Islet of Langerhans (tissue), 1 donor: ENCODE measurements at regions not wholly inside any gene's neighbourhood (a gene's known extent, or its start where the extent isn't known, plus 50 kb on each side); places are given as distances from the start of the nearest gene placed in this dataset.
"Not testable (repeated sequence)": the region's sequence is repeated elsewhere in the genome, so short reads cannot be mapped to it uniquely, and the experiment has no call there.

ENCODE experiments used
- FAIRE-seq: peaks from one replicate; lab custom pipeline; 2011; peaks lifted over from hg19 to GRCh38; lab: Jason Lieb, UNC

DNA sequence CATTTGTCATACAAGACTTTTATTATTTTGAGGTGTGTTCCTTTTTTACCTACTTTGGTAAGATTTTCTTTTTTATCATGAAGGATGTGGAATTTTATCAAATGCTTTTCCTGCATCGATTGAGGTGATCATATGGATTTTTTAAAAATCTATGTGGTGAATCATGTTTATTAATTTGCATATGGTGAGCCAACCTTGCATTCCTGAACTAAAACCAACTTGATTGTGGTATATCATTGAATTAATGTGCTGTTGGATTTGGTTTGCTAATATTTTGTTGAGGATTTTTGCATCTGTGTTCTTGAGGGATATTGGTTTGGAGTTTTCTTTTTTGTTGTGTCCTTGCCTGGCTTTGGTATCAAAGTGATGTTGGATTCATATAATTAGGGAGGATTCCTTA is 848.1 kb upstream of the EYS start:
- FAIRE-seq, result no peak

DNA sequence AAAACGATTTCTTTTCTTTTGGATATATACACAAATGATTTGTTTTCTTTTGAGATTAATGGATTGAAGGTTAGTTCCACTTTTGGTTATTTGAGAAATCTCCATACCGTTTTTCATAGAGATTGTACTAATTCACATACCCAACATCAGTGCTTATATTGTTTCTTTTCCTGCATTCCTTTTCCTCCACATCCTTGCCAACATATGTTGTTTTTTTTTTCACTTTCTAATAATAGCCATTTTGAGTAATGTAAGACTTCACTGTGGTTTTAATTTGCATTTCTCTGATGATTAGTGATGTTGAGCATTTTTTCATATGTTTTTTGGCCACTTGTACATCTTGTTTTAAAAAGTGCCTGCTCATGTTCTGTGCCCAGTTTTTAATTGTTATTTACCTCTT is 846.4 kb upstream of the EYS start:
- no peak for FAIRE-seq

DNA sequence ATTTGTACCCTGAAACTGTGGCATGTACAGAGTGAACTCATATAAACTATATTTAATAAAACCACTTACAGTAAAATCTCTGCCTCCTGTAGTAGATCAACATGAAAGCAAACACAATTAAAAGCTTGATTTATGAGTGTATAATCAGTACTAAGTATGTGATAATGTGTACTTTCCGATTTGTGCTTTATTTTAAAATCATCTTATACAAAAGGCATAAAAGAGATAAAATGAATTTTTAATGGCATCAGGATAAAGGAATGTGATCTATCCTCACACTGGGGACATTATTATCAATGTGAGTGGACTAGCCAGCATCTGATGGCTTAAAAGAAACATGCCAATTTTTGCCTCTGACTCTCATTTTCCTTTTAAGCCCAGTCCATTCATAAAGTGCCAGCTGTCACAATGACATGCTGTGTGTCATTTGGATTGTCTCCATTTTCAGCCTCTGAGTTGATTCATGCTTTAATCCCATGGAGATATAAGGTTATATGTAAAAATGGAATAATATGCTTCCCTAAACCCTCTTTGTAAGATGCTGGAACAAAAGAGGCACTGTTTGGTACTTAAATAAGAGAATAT is 831.6 kb upstream of the EYS start:
- FAIRE-seq, result no peak

DNA sequence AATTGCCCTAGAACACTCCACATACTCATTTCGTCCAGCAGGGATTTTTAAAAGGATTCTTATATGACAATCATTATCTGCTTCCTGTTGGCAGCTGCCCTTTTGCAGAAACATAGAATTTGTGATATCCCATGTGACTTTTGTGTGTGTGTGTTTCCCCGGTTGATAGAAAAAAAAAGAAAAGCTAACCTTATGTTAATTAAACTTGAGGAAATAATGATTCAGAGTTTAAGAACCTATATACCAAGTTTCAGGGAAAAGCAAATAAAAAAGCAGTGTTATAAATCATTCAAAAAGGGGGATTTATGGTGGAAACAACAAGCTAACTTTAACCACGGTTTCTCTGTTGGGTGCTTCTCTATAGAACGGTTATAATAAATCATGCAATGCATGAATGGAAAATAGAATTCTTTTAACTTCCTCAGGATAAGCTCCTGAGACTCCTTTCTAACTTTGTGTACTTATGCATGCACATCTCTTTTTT is 826.9 kb upstream of the EYS start:
- FAIRE-seq, result no peak

DNA sequence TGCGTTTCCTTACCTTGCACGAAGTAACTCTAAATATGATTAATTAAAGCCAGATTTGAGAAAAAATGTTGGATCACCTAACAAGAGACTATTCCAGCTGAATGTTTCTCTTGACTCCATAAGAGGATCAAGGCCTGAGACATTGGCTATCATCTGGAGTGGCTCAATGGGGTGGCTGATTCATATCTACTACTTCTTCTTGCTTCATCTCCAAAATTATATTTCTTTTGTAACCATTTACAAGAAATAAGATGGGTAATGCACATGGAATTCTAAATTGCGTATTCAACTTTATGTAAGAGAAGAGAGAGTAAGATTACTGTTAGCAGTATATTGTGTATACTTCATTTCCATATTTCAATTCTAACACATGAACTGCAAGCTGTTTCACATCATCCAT is 819.0 kb upstream of the EYS start:
- no peak for FAIRE-seq

DNA sequence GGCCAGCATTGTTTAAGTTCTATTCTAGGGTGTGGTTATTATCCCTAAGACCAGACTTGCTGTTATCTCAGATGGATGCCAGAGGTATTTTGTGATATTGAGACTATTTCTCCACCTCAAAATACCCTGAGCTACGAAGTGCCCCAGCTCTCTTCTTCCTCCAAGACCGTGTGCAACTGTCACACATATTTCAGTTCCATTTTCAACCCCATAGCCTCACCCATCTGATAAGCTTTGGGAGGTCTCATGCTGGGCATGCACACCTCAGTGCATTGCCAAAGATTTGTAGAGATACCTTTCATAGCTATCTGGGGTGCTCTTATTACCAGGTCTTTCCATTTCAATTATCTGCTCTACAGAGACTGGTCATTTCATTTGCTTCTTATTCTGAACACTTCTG is 815.8 kb upstream of the EYS start:
- FAIRE-seq, result no peak

DNA sequence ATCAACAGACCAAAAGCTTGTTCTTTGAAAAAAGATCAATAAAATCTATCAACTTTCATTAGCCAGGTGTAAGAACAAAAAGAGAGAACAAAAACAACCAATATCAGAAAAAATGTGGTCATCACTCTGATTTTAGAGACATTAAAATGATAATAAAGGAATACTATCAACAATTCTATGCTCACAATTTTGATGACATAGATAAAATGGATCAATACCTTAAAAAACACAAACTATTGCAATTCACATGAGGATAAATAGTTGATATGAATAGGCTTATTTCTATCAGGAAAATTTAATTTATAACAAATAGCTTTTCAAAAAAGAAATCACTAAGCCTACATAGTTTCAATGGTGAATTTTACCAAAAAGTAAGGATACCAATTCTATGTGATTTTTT is 809.4 kb upstream of the EYS start:
- FAIRE-seq, result no peak

DNA sequence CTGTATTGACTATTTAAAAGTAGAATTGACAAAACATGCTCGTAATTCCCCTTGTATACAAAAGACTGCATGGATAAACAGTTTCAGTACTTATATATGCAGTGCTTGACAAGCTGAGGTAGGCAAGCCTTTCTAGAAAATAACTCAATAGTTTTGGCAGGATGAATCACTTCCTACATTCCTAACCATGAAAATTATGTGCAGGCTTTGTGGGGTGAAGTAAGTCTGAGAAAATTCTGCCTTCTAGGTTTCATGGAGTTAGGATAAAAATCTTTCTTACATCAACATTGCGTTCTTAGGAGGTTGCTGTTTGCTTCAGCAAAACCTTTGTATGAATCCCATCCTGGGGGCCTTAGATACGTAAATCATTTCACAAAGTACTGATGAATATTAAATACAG is 801.4 kb upstream of the EYS start:
- FAIRE-seq, result no peak

DNA sequence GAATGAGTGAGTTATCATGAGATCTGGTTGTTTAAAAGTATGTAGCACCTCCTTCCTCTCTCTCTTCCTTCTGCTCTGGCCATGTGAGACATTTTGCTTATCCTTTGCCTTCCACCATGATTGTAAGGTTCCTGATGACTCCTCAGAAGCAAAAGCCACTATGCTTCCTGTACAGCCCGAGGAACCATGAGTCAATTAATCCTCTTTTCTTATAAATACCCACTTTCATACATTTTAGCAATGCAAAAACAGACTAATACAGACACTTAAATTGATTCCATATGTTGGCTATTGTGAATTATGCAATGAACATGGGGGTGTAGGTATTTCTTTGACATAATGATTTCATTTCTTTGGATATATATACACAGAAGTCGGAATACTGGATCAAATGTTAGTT is 792.8 kb upstream of the EYS start:
- no peak for FAIRE-seq

DNA sequence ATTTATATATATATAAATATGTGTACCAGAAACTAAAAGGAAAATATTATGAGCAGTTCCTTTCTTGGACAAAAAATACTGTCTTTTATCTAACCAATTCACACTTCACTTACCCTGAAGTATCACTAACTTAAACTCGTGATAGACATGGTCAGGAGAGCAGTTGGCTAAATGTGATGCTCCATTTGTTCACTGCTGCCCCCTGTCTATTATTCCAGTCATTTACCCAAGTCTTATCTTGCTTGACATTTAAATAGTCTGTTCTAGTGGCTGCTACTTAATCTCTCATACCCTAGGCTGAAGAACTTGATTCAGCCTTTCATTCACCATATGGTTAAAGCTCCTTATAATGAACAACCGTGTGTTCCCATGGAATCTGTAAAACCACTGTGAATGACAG is 789.6 kb upstream of the EYS start:
- no peak for FAIRE-seq

DNA sequence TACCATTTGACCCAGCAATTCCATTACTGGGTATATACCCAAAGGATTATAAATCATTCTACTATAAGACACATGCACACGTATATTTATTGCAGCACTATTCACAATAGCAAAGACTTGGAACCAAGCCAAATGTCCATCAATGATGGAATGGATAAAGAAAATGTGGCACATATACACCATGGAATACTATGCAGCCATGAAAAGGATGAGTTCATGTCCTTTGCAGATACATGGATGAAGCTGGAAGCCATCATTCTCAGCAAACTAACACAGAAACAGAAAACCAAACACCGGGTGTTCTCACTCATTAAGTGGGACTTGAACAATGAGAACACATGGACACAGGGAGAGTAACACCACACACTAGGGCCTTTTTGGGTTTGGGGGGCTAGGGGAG is 787.6 kb upstream of the EYS start:
- FAIRE-seq, result not testable (repeated sequence)

DNA sequence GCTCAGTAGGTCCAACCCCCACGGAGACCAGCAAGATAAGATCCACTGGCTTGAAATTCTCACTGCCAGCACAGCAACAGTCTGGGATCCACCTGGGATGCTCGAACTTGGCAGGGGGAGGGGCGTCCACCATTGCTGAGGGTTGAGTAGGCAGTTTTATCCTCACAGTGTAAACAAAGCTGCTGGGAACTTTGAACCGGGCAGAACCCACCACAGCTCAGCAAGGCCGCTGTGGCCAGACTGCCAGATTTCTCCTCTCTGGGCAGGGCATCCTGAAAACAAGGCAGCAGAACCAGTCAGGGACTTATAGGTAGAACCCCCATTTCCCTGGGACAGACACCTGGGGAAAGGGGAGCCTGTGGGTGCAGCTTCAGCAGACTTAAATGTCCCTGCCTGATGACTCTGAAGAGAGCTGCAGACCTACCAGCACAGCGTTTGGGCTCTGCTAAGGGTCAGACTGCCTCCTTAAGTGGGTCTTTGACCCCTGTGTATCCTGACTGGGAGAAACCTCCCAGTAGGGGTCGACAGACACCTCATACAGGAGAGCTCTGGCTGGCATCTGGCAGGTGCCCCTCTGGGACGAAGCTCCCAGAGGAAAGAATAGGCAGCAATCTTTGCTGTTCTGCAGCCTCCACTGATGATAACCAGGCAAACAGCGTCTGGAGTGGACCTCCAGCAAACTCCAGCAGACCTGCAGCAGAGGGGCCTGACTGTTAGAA is 782.4 kb upstream of the EYS start:
- no peak for FAIRE-seq

DNA sequence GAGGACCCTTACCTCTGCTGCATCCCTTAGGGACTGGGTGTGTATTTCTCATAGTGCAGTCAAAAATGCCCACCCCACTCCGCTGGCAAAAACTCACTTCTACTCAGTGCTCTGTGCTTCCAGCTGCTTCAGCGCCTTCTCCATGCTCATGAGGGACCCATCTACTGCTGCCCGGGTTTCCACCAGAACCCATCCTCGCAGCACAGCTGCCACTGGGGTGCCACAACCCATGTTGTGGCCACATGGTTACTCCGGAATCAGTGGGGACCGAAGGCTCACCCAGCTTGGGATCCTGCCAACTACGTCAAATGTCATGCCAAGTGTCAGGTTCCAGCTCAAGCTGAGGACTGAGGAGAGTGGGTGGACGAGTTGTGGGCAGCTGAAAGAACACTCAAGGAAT is 774.2 kb upstream of the EYS start:
- FAIRE-seq, result no peak

DNA sequence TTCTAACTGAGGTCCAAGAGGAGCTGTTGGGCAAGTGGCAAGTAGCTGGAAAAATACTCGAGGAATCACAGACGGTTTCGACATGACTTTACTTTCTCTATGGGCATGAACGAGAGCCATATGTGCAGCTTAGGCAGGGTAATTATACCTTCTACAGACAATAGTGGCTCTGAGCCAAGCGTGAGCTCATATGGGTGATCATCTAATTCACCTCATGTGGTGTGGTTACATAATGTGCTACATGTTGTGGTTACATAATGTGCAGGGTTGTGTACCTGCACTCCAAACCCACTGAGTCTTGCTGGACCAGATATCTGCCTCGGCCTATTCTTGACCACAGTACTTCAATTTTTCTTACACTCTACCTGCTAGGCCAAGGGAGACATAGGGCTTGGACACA is 771.7 kb upstream of the EYS start:
- FAIRE-seq, result no peak

DNA sequence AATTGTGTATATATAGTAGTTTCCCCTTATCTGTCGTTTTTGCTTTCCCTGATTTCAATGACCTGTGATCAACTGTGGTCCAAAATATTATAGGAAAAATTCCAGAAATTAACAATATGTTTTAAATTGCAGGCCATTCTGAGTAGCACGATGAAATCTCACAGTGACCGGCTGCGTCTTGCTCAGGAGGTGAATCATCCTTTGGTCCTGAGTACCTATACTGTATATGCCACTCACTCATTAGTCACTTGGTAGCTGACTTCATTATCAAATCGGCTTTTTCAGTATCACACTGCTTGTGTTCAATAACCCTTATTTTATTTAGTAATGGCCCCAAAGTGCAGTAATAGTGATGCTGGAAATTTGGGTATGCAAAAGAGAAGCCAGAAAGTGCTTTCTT is 728.3 kb upstream of the EYS start:
- no peak for FAIRE-seq

DNA sequence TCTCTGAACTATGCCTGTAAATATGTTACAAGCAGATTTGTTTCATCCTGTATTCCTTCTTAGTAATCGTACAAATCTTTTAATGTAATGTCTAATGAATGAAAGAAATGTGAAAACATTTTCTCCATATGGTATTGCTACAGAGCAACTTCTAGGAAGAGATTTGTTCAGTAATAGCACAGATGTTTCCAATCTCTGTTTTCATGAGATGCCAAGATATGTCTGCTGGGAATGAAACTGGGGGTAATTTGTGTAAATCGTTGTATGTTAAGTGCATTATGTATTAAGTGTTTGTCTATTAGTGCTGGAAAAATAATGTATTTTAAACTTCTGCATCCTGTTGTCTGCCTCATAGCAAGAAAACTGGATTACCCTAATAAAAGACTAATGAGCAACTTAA is 722.2 kb upstream of the EYS start:
- no peak for FAIRE-seq

DNA sequence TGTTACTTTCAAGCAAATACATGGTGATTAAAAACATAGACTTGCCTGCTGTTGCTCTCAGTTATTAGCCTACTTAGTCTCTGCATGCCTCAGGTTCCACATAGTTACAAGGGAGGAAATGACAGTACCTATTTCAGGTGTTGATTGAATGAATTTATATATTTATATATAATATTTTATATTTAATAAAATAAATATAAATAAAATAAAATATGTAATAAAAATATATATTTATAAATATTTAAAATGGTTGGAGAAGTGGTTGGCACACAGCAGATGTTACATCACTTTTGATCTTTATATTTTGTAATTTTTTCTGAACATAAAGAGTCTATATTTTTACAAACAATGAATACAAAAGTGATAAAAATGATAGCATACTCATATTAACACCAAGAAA is 716.0 kb upstream of the EYS start:
- FAIRE-seq, result no peak

DNA sequence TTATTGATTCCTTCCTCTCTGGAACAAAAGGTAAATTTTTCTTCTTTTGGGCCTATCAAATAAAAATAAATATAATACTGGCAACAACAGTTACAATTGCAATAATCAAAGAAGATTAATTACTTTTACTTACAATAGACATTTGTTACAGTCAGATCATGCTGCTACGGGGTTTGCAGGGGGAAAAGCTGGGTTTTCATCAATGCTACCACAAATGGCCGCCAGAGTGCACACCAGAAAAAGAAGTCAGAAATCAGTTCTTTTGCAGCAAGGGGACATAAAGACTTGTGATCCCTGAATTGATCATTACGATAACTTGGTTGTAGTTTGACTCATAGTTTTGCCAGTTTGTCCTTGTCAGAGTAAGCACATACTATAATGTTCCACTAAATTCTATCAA is 714.5 kb upstream of the EYS start:
- FAIRE-seq, result no peak

DNA sequence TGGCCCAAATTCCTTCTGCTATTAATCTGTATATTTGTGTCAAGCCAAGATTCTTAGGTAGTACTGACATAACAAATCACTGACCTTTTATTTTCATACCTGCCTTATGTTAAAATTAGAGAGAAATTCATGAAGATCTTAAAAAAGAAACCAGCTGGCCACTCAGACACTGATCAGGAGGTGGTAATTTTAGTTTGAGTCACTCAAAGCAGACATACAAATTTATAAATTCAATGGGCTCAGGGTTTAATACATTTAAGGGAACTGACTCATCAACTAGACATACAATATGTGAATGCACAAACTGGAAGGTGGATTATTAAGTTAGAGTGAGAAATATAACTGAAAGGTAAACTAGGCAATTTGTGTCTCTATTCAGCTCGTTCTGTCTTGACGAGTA is 711.9 kb upstream of the EYS start:
- no peak for FAIRE-seq

DNA sequence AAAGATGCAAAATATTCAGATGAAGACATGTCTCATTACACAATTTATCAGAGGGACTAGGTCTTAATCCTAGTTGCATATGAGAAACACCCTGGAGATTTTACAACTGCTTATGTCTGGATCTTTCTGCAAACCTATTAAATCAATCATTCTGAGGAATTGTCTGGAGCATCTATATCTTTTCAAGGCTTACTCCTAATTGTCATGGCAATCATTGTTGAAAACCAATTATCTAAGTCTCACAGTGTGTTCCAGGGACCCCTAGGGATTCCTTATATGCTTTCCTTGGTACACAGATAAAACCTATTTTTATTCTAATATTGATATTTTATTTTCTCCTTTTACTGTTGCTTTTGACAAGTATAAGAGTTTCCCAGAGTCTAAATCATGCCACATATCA is 696.9 kb upstream of the EYS start:
- no peak for FAIRE-seq

DNA sequence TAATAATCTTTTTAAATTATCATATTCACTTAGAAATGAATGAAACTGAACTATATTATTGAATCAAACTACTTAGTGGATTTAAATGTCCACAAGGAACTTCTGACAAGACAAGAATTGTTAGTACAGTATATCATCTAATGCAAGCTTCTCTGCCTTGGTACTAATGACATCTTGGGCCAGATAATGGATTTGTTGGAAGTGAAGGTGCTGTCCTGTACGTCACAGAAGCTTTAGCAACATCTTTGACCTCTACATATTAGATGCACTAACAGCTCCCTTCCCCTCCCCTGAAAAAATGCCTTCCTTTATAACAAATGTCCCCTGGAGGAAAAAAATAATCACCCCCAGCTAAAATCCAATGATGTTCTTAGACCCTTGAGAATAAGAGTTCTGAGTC is 695.8 kb upstream of the EYS start:
- FAIRE-seq, result no peak

DNA sequence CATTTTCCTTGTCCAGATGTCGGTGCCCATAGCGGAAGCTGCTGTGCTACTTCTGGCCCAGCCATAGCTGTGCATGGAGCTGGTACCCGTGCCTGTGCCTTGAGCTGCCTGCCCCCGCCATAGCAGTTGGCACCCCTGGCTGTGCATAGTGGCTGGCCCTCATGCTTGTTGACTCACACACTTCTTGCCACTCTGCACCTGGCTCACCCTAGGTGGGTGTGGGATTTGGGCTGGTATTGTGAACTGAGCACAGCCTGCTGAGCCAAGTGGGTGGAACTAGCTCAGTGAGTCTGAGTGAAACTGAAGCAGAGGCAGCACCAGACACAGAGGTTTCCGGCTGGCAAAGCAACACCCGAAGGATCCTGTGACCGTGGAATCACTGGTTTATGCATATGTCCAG is 689.5 kb upstream of the EYS start:
- no peak for FAIRE-seq

DNA sequence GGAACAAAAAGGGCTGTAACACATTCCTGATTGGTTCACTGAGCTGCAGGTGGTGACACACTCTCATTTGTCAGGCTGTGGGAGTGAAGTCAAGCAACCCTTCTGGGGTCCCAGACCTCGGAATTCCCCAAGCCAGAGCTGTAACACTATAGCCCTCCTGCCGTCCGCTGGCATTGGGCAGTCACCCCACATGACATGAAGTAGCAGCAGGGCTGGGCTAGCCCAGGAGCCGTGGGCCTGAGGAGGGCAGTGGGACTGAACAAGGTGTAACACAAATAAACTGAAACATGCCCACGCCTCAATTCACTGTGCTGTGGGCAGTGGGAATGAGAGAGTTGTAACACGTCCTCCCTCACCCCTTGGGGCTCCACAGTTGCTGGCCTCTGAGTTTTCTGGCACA is 689.1 kb upstream of the EYS start:
- FAIRE-seq, result no peak

DNA sequence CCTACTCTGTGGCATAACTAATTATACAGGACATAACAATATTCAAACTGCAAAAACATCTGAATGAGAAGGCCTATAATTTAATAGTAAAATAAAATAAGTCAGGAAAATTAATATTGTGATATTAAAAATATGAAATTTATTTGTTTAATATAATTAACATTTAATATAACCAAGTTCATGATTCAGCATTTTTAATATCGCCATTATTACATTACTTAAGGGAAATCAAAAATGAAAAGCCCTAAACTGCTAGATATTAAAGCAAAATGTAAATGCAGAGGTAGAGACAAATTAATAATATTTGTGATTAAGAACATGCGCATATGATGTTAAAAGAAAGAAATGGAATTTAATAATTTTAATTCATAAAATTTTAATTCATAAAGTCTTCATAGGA is 683.4 kb upstream of the EYS start:
- FAIRE-seq, result peak; percentile 96

DNA sequence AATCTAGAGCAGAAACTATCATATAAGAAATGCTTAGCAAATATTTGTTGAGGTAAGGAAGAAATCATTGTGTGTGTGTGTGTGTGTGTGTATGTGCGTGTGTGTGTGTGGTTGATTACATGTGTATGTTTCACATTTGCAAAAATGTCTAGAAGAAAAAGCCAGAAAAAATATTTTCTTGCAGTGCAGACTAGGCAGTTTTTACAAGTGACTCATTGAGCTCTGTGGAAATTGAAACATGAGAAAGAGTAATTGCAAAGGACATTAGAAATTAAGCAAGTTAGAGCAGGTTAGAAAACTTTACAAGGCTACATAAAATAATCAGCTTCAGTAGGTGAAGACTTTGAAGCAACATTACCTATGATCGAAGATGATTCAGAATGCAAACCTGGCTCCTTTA is 669.0 kb upstream of the EYS start:
- no peak for FAIRE-seq
